ENCODE measurements at regions not wholly inside any gene's neighbourhood (a gene's known extent, or its start where the extent isn't known, plus 50 kb on each side); places are given as distances from the start of the nearest gene placed in this dataset.

- intact Hi-C loops (cut with DNase I) = no loop called here
- Histone ChIP-seq H3K27me3 (no peaks in the 10 kb centered on the region), H3K4me3 (no peak overlapping the region), H3K4me1 (no peaks in the 10 kb centered on the region), H3K9me3 (no peaks in the 10 kb centered on the region), H3K27ac (replicated peaks in 1 of 4) (no peak overlapping the region), H3K36me3 (no peaks in the 10 kb centered on the region)
- TF ChIP-seq POLR2AphosphoS5 (IDR thresholded peaks at IDR 0.05) (no peak), EP300 (IDR thresholded peaks at IDR 0.05) (no peak), CTCF (IDR thresholded peaks at IDR 0.05) (no peak), POLR2A (IDR thresholded peaks at IDR 0.05; ENCODE audit: low read depth) (no peak)
- DNase-seq (ENCODE audit: extremely low spot score) = no peak
- 74% methylated on average over 2 of the region's 2 CpGs for WGBS
Measured at GRCh38 chr4:177509226-177509745, 67.0 kb upstream of the AGA start.

GRCh38 chr4:177511611-177512010 lies 69.4 kb upstream of the AGA start:
- H3K4me3 ChIP-seq = no peak overlapping the region
- no peaks in the 10 kb centered on the region for H3K4me1 ChIP-seq
- 93% methylated on average over 3 of the region's 3 CpGs for WGBS
- no peak for TF ChIP-seq EP300 (IDR thresholded peaks at IDR 0.05)
- TF ChIP-seq POLR2AphosphoS5 (IDR thresholded peaks at IDR 0.05) = no peak
- no peak for TF ChIP-seq POLR2A (IDR thresholded peaks at IDR 0.05; ENCODE audit: low read depth)
- TF ChIP-seq CTCF (IDR thresholded peaks at IDR 0.05) = no peak
- no peak for DNase-seq (ENCODE audit: extremely low spot score)
- H3K9me3 ChIP-seq = no peaks in the 10 kb centered on the region
- intact Hi-C loops (cut with DNase I) = no loop called here
- no peaks in the 10 kb centered on the region for H3K36me3 ChIP-seq
- no peaks in the 10 kb centered on the region for H3K27me3 ChIP-seq
- no peak overlapping the region for H3K27ac ChIP-seq (replicated peaks in 1 of 4)

- H3K36me3 ChIP-seq = no peaks in the 10 kb centered on the region
- intact Hi-C loops (cut with DNase I) = no loop called here
- H3K27me3 ChIP-seq = no peaks in the 10 kb centered on the region
- no peak overlapping the region for H3K27ac ChIP-seq (replicated peaks in 1 of 4)
- no peak for DNase-seq (ENCODE audit: extremely low spot score)
- no peak overlapping the region for H3K4me3 ChIP-seq
- H3K9me3 ChIP-seq = no peaks in the 10 kb centered on the region
- TF ChIP-seq CTCF (IDR thresholded peaks at IDR 0.05) = no peak
- TF ChIP-seq POLR2AphosphoS5 (IDR thresholded peaks at IDR 0.05) = no peak
- TF ChIP-seq POLR2A (IDR thresholded peaks at IDR 0.05; ENCODE audit: low read depth) = no peak
- no peak for TF ChIP-seq EP300 (IDR thresholded peaks at IDR 0.05)
- no peaks in the 10 kb centered on the region for H3K4me1 ChIP-seq
Measured at GRCh38 chr4:177512646-177513045, 70.4 kb upstream of the AGA start.

- H3K27me3 ChIP-seq = no peaks in the 10 kb centered on the region
- no peaks in the 10 kb centered on the region for H3K4me1 ChIP-seq
- no peak for TF ChIP-seq POLR2AphosphoS5 (IDR thresholded peaks at IDR 0.05)
- TF ChIP-seq CTCF (IDR thresholded peaks at IDR 0.05) = no peak
- no peak for TF ChIP-seq EP300 (IDR thresholded peaks at IDR 0.05)
- TF ChIP-seq POLR2A (IDR thresholded peaks at IDR 0.05; ENCODE audit: low read depth) = no peak
- H3K36me3 ChIP-seq = no peaks in the 10 kb centered on the region
- no peak for DNase-seq (ENCODE audit: extremely low spot score)
- intact Hi-C loops (cut with DNase I) = no loop called here
- 90% methylated on average over 2 of the region's 2 CpGs for WGBS
- no peak overlapping the region for H3K4me3 ChIP-seq
- H3K9me3 ChIP-seq = no peaks in the 10 kb centered on the region
- no peak overlapping the region for H3K27ac ChIP-seq (replicated peaks in 1 of 4)
Measured at GRCh38 chr4:177517862-177518261, 75.6 kb upstream of the AGA start.

All from esophagus muscularis mucosa (tissue), 4 donors.